GM19452 (cell line): ENCODE measurements at regions not wholly inside any gene's neighbourhood (a gene's known extent, or its start where the extent isn't known, plus 50 kb on each side); places are given as distances from the start of the nearest gene placed in this dataset.

Experiments
- ATAC-seq: cut with Tn5 transposase; IDR thresholded peaks from one replicate; pipeline ENCODE4 v1.9.1; 2021; ENCODE audit not compliant: unreplicated experiment

DNA sequence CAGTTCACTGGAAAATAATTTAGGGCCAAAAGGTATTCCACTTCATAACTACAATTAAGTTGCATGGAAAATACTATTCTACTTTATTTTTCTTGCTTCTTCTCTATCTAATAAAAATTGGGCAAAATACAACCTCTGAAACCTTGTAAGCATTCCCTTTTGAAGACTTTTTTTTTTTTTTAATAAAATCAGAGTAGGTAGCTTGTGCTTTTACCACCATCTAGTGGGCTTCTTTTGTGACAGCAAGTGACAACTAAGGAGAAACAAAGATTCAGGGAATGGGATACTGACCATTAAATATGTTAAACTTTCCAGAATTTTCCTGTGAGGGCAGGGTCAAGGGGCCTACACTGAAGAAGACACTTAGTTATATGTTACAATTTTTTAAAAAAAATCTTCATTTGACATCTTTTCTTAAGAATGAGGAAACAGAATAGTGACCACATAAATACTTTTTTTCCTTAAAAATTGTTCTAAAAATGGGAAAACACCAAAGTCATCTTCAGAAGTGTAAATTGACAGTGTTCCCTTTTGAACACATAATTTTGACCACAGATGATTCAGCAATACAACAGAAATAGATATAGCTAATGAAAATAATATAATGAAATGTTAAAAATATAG, 1183.2 kb upstream of the ACVR2A start:
- ATAC-seq, result no peak

DNA sequence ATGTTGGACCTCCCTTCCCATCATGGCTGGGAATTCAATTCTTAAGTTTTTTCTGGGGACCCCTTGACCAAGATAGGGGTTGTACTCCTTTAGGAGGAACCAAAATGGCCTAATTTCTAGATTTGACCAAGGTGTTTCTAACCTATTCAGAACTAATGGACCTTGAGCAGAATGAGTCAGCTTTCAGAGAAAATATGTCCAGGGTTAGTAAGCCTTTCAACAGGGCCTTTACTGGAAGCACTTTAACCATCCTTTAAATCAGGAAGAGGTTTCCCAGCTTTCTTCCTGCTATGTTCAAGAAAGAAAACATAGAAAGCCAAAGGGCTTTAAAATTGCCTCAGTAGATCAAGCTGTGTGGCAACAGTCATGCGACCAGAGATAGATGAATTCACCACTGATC, 1184.9 kb upstream of the ACVR2A start:
- no peak for ATAC-seq

DNA sequence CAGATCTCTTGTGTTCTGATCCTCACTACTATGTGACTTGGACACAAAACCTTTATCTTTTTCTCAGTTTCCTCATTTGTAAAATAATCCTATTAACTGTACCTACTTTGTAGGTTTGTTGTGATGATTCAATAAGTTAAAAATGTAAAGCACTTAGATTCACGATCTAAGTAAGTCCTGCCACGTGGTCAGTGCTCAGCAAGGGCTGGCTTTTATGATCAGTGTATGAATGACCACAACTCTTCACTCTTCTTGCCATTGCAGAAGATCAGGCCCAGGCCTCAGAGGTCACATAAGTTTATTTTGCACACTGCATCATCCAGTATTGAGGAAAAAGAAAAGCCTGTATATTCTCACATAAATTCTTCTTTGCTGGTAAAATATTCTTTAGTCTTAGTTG, 1192.5 kb upstream of the ACVR2A start:
- ATAC-seq, result no peak

DNA sequence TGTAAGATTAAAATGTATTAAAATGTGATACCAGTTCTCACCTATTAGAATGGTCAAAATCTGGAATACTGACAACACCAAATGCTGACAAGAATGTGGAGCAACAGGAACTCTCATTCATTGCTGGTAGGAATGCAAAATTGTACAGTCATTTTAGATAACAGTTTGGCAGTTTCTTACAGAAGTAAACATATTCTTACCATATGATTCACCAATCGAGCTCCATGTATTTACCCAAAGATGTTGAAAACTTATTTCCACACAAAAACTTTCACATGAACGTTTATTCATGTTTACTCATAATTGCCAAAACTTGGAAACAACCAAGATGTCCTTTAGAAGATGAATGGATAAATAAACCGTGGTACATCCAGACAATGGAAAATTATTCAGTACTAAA, 1193.5 kb upstream of the ACVR2A start:
- ATAC-seq, result no peak

DNA sequence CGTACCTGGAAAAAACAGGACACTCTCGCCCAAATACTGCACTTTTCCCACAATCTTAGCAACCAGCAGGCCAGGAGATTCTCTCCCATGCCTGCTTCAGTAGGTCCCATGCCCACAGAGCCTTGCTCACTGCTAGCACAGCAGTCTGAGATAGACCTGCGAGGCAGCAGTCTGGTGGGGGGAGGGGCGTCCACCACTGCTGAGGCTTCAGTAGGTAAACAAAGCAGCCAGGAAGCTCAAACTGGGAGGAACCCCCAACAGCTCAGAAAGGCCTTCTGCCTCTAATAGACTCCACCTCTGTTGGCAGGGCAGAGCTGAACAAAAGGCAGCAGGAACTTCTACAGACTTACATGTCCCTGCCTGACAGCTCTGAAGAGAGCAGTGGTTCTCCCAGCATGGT, 1202.8 kb upstream of the ACVR2A start:
- ATAC-seq, result no peak

DNA sequence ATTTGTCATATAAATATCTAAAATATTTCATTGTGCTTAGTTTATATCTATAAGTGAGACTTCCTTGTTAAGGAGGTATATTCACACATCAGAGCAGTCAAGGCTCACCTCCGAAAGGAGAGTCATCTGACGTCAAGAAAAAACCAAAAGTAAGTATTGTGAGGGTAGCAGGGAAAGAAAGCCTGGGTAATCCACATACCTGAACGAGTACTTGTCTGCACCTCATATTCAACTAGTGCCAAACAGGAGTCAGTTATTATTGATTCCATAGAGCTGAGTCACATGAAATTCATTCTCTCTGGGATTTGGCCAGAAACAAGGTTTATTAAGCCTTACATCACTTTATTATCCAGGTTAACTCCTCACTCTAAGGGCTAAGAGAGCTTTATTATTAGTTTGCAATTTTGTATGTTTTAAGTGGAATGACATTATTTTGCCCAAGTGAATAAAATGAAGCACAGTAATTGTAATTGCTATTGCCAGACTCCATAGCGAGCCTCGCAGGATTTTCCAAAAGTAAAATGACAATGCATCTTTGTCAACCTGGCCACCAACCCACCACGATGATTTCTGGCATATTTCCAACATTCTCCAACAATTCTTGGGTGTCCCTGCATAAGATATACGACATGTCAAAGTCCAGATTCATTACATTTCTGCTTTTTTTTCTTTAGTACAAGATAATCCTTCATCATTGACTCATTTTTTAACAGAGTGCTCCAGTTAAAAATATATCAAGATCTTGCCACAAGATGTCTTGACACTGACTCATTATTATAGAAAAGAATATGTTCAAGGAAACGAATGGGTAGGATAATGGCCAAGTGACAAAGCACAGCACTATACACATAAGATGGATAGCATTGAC, 1210.4 kb upstream of the ACVR2A start:
- no peak for ATAC-seq

DNA sequence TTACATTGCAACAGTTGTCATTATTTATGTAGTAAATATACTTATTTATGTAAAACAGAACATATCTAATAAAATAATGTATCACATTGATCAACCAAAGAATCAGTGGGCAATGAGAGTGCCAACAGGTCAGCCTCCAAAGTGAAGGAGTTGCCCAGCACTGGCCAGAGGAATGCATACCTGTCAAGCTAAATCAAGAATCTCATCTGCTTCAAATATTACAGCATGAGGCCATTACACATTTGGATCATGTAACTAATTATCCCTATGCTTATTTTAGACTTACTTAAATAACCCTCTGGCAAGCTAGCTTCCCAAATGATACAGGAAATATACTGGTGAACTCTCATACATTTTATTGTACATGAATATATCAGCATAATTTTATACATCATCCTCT, 1211.7 kb upstream of the ACVR2A start:
- ATAC-seq, result no peak

DNA sequence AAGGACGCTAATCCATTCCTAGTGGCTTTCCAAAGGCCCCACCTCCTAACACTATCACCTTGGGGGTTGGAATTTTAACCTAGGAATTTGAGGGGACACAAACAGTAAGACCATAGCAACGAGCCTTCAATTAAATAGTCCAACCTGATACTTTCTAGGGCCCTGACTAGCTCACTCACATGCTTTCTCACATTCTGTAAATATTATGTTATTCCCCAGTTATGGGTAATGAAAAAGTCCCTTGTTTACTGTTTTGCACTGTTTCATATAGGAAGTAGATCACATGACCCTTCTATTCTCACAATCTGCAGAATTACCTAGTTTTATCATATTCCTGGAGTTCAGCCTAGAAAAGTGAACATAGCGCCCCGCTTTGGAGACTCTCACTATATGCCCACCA, 1212.1 kb upstream of the ACVR2A start:
- ATAC-seq, result no peak

DNA sequence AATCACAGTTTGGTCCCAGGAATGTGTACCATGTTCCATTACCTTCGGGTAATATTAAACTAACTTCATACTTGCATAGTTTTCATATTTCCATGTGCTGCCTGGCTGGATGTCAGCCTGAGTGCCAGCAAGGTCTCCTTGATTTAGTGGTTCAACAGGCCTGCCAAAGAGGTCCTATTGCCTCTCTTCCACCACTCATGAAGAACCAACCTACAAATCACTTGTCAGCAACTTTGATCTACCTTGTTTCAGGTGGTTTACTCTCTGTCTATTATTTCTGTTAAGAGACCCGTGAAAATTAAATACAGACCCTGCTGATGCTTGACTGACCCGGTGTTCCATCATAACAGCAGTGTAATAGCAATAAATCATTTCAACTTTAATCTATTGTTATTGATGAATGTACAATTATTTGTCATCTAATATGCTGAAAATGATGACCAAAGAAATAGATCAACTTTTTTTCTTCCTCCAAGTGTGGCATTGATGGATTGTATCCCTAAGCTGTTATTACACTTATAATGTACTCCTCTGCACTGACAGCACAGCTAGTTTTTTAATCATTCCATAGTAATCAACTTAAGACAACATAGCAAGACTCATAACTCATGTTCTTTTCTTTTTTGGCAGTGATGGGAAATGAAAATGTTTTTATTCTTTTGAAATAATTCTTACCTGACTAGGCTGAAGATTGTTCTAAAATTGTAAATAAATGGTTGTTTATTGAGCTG, 1220.2 kb upstream of the ACVR2A start:
- ATAC-seq, result no peak

DNA sequence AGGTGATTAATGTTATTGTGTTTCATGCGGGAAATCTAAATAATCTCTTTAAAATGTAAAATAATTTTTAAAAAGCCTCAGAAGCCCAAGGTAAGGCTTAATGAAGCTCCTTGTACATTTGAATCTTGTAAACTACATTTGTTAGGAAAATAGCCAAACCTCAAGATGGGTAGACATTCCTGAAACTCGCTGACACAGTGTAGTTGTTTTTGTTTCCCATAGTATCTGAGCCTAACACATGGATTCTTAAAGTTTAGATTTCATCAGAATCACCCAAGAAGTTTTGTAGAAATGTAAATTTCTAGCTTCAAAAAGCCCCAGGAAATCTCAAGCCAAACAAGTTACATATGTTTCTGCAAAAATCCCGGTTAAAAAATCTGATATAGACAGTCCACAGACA, 1221.1 kb upstream of the ACVR2A start:
- ATAC-seq, result no peak

DNA sequence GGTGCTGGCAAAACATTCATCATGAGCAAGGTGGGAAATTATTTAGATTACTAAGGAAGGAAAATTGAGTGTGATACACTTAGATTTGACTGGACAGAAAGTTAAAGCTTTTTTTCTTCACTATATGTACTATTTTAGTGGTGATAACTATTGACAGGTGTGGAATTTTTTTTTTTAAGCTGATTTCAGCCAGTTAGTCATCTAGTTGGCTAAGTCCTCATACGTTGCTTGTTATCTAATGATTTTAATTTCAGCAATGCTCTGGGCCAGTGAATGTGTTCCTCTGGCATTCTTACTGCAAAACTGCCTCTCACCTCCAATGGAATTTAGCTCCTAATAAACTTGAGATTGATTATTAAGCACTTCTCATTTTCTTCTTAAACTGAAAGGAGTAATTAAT, 1223.2 kb upstream of the ACVR2A start:
- no peak for ATAC-seq

DNA sequence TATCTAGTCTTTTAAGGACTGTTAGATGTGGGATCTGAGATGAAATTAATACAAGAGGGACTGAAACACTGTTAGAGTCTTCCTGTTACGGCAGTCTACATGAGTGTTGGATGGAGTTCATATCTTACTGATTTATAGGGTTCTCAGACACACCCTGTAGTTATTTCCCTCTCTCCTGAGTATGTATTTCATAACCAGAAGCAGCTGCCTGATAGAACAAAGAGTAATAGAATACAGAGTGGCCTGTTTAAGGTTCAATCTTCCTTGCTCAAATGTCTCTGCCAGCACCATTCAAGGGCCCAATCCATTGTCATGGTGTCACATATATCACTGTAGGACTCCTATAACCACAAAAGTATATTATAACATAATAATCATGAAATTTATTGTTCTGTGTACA, 1229.1 kb upstream of the ACVR2A start:
- no peak for ATAC-seq

DNA sequence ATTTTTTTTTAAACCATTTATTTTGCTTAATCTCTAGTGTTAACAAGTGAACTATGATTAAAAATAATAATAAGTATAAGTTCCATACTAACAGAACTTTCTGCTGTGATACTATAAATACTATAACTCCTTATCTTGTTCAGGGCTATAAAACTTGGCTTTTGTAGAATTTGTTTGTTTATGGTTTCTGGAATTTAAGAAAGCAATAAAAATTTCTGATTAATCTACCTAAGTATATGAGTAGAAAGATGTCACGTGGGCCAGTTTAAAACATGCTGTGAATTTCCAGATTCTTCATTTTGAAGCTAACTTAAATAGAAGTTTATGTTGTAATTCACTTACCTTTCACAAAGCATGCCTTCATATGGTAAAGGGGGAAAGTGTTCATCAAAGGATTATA, 1236.3 kb upstream of the ACVR2A start:
- ATAC-seq, result no peak

DNA sequence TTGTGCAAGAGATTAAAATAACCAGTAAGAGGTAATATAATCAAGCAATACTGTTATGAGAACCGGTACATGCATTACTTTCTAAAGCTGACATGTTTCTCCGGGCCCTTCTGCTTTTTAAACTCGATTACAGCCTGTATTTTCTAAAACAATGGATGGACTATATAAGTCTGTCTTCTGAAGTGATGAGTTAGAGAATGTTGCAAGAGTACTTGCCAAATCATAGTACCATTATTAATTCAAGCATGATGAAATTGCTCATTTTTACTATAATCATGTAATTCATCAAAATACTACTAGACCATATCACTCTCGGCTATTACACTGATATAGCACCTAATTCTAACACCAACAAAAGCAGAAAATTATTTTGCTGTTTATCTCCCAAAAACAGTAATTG, 1240.3 kb upstream of the ACVR2A start:
- ATAC-seq, result no peak

DNA sequence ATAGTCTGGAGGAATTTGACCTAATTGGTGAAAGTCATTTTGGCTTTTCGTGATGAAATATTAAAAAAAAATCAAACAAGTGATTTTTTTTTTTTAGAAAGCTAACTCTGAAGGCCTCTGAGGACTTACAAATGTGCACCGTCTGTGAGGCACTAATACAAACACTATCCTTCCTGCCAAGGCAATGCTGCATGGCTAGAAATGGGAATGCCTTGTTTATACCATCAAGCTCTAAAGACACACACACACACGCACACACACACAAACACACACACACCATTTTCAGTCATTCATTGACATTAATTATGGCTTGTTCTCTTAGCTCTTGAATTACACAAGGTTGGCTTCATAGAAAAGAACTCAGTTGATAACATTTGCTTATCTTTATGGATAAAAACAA, 1242.0 kb upstream of the ACVR2A start:
- no peak for ATAC-seq

DNA sequence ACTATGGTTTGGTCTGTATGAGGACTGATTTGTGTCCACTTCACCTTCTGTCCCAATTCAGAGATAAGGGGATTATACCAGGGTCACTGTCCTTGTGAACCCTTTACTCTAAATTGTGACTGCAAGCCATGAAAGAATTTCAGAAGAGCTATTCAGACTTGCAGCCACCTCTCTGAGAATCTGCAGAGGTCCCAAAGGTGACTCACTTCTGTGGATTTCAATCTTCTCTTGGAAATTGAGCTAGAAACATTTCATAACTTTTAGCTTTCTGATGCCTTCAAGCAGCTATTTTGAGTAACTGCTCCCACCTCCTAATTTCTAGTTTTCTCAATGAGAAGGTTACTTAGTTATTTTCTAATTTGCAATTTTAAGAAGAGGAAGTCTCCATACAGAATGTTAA, 1242.4 kb upstream of the ACVR2A start:
- no peak for ATAC-seq

DNA sequence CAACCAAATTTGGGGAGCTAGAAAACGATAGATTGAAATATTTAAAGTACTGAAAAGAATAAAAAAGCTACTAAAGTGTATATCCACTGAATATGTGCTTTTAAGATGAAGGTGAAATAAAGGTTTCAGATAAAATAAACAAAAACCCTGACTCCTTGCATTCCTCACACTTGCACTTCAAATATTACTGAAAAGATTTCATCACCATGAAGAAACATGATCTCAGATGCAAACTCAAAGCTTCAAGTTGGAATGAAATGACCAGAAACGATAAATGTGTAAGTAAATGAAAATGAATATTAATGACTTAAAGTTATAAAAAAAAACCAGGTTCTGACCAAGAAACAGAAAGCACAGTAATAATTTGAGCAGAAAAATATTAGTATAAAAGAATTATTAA, 1246.0 kb upstream of the ACVR2A start:
- no peak for ATAC-seq

DNA sequence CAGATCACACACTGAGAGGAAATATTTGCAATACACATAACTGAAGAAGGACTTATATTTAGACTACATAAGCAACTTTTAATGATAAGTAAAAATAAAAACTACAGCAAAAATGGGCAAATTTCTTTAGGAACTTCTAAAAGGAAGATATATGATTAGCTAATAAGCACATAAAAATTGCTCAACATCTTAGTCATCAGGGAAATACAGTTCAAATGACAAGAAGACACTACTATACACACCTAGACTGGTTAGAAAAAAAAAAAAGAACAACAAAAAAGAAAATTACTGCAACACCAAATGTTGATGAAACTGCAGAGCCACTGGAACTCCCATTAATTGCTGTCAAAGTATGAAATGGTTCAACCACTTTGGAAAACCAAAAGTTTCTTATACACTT, 1247.5 kb upstream of the ACVR2A start:
- no peak for ATAC-seq

DNA sequence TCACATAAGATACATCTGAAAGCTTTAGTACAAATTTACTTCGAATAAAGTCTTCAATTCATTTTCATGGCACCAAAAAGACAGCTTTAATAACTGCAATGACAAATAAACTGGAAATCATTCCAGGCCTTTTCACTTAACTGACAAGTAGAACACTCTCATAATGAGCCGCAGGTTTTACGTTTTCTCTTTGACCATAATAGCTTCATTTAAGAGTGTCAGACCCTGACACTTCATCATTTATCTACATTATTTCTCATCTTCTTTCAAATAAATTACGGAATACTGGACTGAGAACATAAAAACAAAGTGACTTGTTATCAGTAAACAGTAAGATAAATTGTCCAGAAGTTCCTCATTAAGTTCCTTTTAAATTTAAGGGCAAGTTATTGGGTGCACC, 1252.9 kb upstream of the ACVR2A start:
- ATAC-seq, result no peak

DNA sequence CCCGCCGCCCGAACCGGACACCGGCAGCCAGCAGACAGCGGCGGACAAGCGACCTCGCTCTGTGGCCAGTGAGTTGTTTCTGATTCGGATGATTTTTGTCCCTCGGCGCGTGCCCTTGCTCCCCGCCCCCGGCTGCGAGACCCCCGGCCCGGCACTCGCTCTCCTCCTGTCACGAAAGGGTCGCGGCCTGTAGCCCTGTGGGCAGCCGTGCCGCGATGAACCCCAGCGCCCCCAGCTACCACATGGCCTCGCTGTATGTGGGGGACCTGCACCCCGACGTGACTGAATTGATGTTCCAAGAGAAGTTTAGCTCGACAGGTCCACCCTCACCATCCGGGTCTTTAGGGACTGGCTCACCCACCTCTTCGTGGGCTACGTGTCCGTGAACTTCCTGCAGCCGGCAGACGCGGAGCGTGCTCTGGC, 1257.5 kb upstream of the ACVR2A start:
- ATAC-seq, result no peak

DNA sequence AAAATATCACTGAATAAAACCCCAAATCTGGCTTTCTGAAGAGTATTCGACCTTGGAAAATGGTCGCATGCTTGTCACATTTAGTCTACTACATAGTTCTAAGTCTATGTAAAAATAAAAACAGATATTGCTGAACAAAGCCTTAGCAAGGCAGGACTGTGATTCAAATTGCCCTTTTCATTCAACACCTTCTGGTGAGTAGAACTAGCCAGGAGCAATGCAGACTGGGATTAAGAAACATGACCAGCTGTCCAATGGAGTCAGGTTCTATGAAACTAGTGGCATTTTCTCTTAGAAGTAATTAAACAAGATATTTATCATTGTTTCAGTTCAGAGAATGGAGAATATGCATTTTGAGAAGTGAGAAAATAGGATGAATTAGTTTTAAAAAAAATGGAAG, 1260.5 kb upstream of the ACVR2A start:
- ATAC-seq, result no peak
